WTC11 (cell line): ENCODE measurements at regions not wholly inside any gene's neighbourhood (a gene's known extent, or its start where the extent isn't known, plus 50 kb on each side); places are given as distances from the start of the nearest gene placed in this dataset.
A peak's percentile ranks its signal among the peaks of the same experiment; 100 is the strongest.

ENCODE experiments used
- ATAC-seq: fragments of 200-7000 bp; cut with Tn5 transposase; 2 replicates; pipeline ENCODE4 v1.10.0; 2021; ENCODE audit warnings: mild to moderate bottlenecking, moderate library complexity
- CTCF ChIA-PET: fragments of 300-600 bp; sonication (Branson Sonifier 250); formaldehyde crosslinking; loops from one replicate; lab custom pipeline; 2021; ENCODE audit warnings: antibody characterized with exemption; lab: Charles Lee
- POLR2A ChIA-PET: fragments of 350-600 bp; sonication (Branson Sonifier 250); formaldehyde crosslinking; loops from one replicate; lab custom pipeline; 2021; ENCODE audit warnings: antibody characterized with exemption; lab: Charles Lee
- DNase-seq: peaks from one replicate; pipeline ENCODE4 v3.0.0; 2021; ENCODE audit warnings: low spot score
- H3K27ac Mint-ChIP-seq: 2 replicates; pipeline ENCODE4 v1.8.0; 2021; ENCODE audit warnings: mixed read lengths
- H3K27me3 Mint-ChIP-seq: 2 replicates; pipeline ENCODE4 v1.8.0; 2021; ENCODE audit warnings: low read depth, mild to moderate bottlenecking, moderate library complexity, mixed read lengths
- H3K36me3 Mint-ChIP-seq: 2 replicates; pipeline ENCODE4 v1.8.0; 2021; ENCODE audit warnings: mixed read lengths
- H3K4me1 Mint-ChIP-seq: 2 replicates; pipeline ENCODE4 v1.8.0; 2022; ENCODE audit warnings: mixed read lengths
- H3K4me3 Mint-ChIP-seq: 2 replicates; pipeline ENCODE4 v1.8.0; 2021; ENCODE audit warnings: mild to moderate bottlenecking, moderate library complexity, mixed read lengths
- H3K9me3 Mint-ChIP-seq: 2 replicates; pipeline ENCODE4 v1.8.0; 2021; ENCODE audit warnings: mixed read lengths
- CREM ChIP-seq: sonication (generic); formaldehyde crosslinking; IDR thresholded peaks from 2 replicates; pipeline ENCODE4 v1.8.1; 2022; ENCODE audit warnings: mild to moderate bottlenecking, missing genetic modification reagents, moderate library complexity
- GABPB1 ChIP-seq: sonication (generic); formaldehyde crosslinking; IDR thresholded peaks from 2 replicates; pipeline ENCODE4 v1.8.1; 2023; ENCODE audit warnings: mild to moderate bottlenecking, missing genetic modification reagents
- KAT7 ChIP-seq: sonication (generic); formaldehyde crosslinking; IDR thresholded peaks from 2 replicates; pipeline ENCODE4 v1.8.1; 2023; ENCODE audit warnings: missing genetic modification reagents, mild to moderate bottlenecking, borderline replicate concordance
- MXD4 ChIP-seq: fragments of 250-450 bp; sonication (Bioruptor Pico); IDR thresholded peaks from 2 replicates; pipeline ENCODE4 v1.8.0; 2021; ENCODE audit warnings: mild to moderate bottlenecking, moderate library complexity, borderline replicate concordance
- NFYB ChIP-seq: sonication (generic); formaldehyde crosslinking; conservative IDR thresholded peaks from 2 replicates; pipeline ENCODE4 v1.8.0; 2022; ENCODE audit warnings: low read depth, missing genetic modification reagents
- NR2C2 ChIP-seq: sonication (generic); formaldehyde crosslinking; IDR thresholded peaks from 2 replicates; pipeline ENCODE4 v1.8.0; 2022; ENCODE audit warnings: mild to moderate bottlenecking, missing genetic modification reagents
- RORB ChIP-seq: fragments of 250-450 bp; sonication (Bioruptor Pico); IDR thresholded peaks from 2 replicates; pipeline ENCODE4 v1.9.0; 2021; ENCODE audit warnings: mild to moderate bottlenecking
- TCF7 ChIP-seq: sonication (generic); formaldehyde crosslinking; IDR thresholded peaks from 2 replicates; pipeline ENCODE4 v1.8.0; 2022; ENCODE audit warnings: mild to moderate bottlenecking, low read depth, missing genetic modification reagents, moderate library complexity
- TEAD1 ChIP-seq: sonication (generic); formaldehyde crosslinking; IDR thresholded peaks from 2 replicates; pipeline ENCODE4 v1.8.0; 2022; ENCODE audit warnings: mild to moderate bottlenecking, missing genetic modification reagents
- ZNF121 ChIP-seq: sonication (generic); formaldehyde crosslinking; IDR thresholded peaks from 2 replicates; pipeline ENCODE4 v1.8.0; 2023; ENCODE audit warnings: missing genetic modification reagents
- ZNF232 ChIP-seq: sonication (generic); formaldehyde crosslinking; IDR thresholded peaks from 2 replicates; pipeline ENCODE4 v1.8.0; 2022; ENCODE audit warnings: mild to moderate bottlenecking, missing genetic modification reagents
- ZNF425 ChIP-seq: fragments of 250-450 bp; sonication (Bioruptor Pico); conservative IDR thresholded peaks from 2 replicates; pipeline ENCODE4 v1.9.0; 2021; ENCODE audit warnings: mild to moderate bottlenecking
- TF ChIP-seq, protein P1 (sequence below): sonication (generic); formaldehyde crosslinking; IDR thresholded peaks from 2 replicates; pipeline ENCODE4 v1.8.1; 2022; ENCODE audit warnings: missing genetic modification reagents, borderline replicate concordance
- TF ChIP-seq, protein P2 (sequence below): sonication (generic); formaldehyde crosslinking; IDR thresholded peaks from 2 replicates; pipeline ENCODE4 v1.8.1; 2022; ENCODE audit warnings: low read depth, mild to moderate bottlenecking, moderate library complexity, missing genetic modification reagents, borderline replicate concordance
- TF ChIP-seq, protein P3 (sequence below): fragments of 250-450 bp; sonication (Bioruptor Pico); IDR thresholded peaks from 2 replicates; pipeline ENCODE4 v1.9.0; 2021; ENCODE audit warnings: mild to moderate bottlenecking
- TF ChIP-seq, protein P4 (sequence below): sonication (generic); formaldehyde crosslinking; IDR thresholded peaks from 2 replicates; pipeline ENCODE4 v1.8.0; 2022; ENCODE audit warnings: mild to moderate bottlenecking, missing genetic modification reagents
- TF ChIP-seq, protein P5 (sequence below): sonication (generic); formaldehyde crosslinking; IDR thresholded peaks from 2 replicates; pipeline ENCODE4 v1.8.0; 2023; ENCODE audit warnings: missing genetic modification reagents

GRCh38 chr6:134442073-134442472, 124.2 kb upstream of the SGK1 start (continued):
- TF ChIP-seq MXD4 (no peak), ZNF232 (CRISPR knock-in tag) (no peak), RORB (no peak), NFYB (CRISPR knock-in tag) (no peak), GABPB1 (no peak)
- TF ChIP-seq, protein P1, sequence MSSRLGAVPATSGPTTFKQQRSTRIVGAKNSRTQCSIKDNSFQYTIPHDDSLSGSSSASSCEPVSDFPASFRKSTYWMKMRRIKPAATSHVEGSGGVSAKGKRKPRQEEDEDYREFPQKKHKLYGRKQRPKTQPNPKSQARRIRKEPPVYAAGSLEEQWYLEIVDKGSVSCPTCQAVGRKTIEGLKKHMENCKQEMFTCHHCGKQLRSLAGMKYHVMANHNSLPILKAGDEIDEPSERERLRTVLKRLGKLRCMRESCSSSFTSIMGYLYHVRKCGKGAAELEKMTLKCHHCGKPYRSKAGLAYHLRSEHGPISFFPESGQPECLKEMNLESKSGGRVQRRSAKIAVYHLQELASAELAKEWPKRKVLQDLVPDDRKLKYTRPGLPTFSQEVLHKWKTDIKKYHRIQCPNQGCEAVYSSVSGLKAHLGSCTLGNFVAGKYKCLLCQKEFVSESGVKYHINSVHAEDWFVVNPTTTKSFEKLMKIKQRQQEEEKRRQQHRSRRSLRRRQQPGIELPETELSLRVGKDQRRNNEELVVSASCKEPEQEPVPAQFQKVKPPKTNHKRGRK (CRISPR knock-in tag), result no peak
- TF ChIP-seq, protein P2, sequence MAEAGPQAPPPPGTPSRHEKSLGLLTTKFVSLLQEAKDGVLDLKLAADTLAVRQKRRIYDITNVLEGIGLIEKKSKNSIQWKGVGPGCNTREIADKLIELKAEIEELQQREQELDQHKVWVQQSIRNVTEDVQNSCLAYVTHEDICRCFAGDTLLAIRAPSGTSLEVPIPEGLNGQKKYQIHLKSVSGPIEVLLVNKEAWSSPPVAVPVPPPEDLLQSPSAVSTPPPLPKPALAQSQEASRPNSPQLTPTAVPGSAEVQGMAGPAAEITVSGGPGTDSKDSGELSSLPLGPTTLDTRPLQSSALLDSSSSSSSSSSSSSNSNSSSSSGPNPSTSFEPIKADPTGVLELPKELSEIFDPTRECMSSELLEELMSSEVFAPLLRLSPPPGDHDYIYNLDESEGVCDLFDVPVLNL (CRISPR knock-in tag), result no peak
- TF ChIP-seq, all 79 proteins: peak for 0

- no peak for TF ChIP-seq ZNF121
- no peak for TF ChIP-seq CREM
- no peak for TF ChIP-seq TEAD1 (CRISPR knock-in tag)
- TF ChIP-seq, protein P3, sequence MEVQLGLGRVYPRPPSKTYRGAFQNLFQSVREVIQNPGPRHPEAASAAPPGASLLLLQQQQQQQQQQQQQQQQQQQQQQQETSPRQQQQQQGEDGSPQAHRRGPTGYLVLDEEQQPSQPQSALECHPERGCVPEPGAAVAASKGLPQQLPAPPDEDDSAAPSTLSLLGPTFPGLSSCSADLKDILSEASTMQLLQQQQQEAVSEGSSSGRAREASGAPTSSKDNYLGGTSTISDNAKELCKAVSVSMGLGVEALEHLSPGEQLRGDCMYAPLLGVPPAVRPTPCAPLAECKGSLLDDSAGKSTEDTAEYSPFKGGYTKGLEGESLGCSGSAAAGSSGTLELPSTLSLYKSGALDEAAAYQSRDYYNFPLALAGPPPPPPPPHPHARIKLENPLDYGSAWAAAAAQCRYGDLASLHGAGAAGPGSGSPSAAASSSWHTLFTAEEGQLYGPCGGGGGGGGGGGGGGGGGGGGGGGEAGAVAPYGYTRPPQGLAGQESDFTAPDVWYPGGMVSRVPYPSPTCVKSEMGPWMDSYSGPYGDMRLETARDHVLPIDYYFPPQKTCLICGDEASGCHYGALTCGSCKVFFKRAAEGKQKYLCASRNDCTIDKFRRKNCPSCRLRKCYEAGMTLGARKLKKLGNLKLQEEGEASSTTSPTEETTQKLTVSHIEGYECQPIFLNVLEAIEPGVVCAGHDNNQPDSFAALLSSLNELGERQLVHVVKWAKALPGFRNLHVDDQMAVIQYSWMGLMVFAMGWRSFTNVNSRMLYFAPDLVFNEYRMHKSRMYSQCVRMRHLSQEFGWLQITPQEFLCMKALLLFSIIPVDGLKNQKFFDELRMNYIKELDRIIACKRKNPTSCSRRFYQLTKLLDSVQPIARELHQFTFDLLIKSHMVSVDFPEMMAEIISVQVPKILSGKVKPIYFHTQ (CRISPR knock-in tag), result no peak
- TF ChIP-seq, protein P4, sequence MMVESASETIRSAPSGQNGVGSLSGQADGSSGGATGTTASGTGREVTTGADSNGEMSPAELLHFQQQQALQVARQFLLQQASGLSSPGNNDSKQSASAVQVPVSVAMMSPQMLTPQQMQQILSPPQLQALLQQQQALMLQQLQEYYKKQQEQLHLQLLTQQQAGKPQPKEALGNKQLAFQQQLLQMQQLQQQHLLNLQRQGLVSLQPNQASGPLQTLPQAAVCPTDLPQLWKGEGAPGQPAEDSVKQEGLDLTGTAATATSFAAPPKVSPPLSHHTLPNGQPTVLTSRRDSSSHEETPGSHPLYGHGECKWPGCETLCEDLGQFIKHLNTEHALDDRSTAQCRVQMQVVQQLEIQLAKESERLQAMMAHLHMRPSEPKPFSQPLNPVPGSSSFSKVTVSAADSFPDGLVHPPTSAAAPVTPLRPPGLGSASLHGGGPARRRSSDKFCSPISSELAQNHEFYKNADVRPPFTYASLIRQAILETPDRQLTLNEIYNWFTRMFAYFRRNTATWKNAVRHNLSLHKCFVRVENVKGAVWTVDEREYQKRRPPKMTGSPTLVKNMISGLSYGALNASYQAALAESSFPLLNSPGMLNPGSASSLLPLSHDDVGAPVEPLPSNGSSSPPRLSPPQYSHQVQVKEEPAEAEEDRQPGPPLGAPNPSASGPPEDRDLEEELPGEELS (CRISPR knock-in tag), result no peak
- TF ChIP-seq, protein P5, sequence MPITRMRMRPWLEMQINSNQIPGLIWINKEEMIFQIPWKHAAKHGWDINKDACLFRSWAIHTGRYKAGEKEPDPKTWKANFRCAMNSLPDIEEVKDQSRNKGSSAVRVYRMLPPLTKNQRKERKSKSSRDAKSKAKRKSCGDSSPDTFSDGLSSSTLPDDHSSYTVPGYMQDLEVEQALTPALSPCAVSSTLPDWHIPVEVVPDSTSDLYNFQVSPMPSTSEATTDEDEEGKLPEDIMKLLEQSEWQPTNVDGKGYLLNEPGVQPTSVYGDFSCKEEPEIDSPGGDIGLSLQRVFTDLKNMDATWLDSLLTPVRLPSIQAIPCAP (CRISPR knock-in tag), result no peak
- TF ChIP-seq ZNF425, result no peak
- TF ChIP-seq KAT7, result no peak
- TF ChIP-seq, protein P1 (CRISPR knock-in tag), result no peak
- TF ChIP-seq NR2C2 (CRISPR knock-in tag), result no peak
- no peak for TF ChIP-seq TCF7 (CRISPR knock-in tag)
- H3K36me3 Mint-ChIP-seq, result no peaks in the 10 kb centered on the region
- ChIA-PET CTCF (no interaction called here), POLR2A (no interaction called here)
- H3K27ac Mint-ChIP-seq, result no peak overlapping the region
- DNase-seq (no peak), ATAC-seq (peak; percentile 60)
- no peaks in the 10 kb centered on the region for H3K9me3 Mint-ChIP-seq
- no peak overlapping the region for H3K4me3 Mint-ChIP-seq
- no peaks in the 10 kb centered on the region for H3K27me3 Mint-ChIP-seq
- peaks cover 19% of the 10 kb centered on the region for H3K4me1 Mint-ChIP-seq
Measured at GRCh38 chr6:134438837-134439236, 120.9 kb upstream of the SGK1 start.
